GM13977 (cell line): ENCODE measurements at regions not wholly inside any gene's neighbourhood (a gene's known extent, or its start where the extent isn't known, plus 50 kb on each side); places are given as distances from the start of the nearest gene placed in this dataset.

Experiments used
- DNase-seq: peaks from one replicate; pipeline ENCODE4 v3.0.0; 2012; ENCODE audit warnings: low spot score
- in situ Hi-C: fragments of 300-500 bp; cut with MboI; formaldehyde crosslinking; loops from one replicate; pipeline ENCODE4 v1.12.0; 2022; ENCODE audit warnings: low sequenced_read_pairs, low pct_unique_long_range_greater_than_20kb, mixed read lengths, inconsistent platforms; ENCODE audit not compliant: unreplicated experiment
- TF ChIP-seq, protein P1 (sequence below): IDR thresholded peaks from 2 replicates; pipeline ENCODE4 v1.5.1; 2012; ENCODE audit warnings: mild to moderate bottlenecking, control low read depth; ENCODE audit not compliant: insufficient read depth; ENCODE audit errors: extremely low read depth, missing control alignments

GRCh38 chr7:113810080-113810744 is 108.6 kb downstream of the PPP1R3A start:
- TF ChIP-seq, protein P1, sequence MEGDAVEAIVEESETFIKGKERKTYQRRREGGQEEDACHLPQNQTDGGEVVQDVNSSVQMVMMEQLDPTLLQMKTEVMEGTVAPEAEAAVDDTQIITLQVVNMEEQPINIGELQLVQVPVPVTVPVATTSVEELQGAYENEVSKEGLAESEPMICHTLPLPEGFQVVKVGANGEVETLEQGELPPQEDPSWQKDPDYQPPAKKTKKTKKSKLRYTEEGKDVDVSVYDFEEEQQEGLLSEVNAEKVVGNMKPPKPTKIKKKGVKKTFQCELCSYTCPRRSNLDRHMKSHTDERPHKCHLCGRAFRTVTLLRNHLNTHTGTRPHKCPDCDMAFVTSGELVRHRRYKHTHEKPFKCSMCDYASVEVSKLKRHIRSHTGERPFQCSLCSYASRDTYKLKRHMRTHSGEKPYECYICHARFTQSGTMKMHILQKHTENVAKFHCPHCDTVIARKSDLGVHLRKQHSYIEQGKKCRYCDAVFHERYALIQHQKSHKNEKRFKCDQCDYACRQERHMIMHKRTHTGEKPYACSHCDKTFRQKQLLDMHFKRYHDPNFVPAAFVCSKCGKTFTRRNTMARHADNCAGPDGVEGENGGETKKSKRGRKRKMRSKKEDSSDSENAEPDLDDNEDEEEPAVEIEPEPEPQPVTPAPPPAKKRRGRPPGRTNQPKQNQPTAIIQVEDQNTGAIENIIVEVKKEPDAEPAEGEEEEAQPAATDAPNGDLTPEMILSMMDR = no peak
- no peak for DNase-seq
- in situ Hi-C loops = no loop called here

GRCh38 chr7:113809581-113809980 is 109.2 kb downstream of the PPP1R3A start:
- TF ChIP-seq, protein P1 = no peak
- no peak for DNase-seq
- in situ Hi-C loops = no loop called here

DNA sequence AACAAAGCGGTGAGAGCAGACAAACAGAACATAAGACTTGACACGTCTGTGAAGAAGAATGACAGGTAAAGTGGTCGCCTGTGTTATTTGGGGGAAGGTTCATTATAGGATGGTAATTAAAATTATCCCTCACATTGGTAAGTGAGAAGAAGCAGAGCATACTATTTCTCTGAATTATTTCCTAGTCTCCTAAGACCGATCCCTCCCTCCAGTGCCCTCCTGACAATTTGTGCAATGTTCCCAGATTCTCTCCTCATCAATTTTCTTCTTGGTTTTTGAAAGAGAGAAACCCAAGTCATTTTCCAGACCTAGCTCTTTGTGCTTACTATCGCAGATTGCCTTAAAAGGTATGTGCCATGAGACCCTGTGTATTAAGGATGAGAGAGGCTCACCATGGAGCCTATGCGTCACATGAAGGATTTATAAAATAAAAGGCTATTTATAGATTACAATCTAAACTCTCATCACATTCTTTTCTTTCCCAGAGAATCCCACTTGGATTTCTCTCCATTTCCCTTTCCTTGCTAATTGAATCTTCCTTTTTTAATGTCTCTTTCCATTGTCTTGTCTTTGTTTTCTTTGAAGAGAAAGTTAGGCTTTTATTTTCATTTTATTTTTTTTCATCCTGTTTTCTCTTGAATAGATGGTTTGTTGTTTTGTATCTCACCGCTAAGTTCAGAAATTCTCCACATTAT is 112.0 kb downstream of the PPP1R3A start:
- TF ChIP-seq, protein P1 = no peak
- in situ Hi-C loops = no loop called here
- DNase-seq = no peak

DNA sequence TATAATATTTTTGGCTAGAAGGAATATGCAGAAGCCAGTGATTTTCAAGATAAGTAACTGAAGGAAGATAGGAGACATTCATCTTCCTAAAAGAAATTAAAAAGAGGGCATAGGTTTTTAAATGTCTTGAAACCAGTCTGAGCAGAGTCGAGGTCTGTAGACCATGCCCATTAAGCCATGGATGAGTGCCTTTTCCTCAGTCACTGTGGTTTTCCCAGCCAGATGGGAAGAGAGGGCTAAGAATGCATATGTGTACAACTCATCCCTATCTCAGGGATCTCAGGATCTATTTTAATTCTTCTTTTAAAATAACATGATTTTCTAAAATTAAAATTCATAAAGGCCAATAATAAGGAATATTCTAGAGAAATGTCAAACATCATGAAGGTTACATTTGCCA is 112.8 kb downstream of the PPP1R3A start:
- no peak for DNase-seq
- in situ Hi-C loops = no loop called here
- TF ChIP-seq, protein P1 = no peak

- in situ Hi-C loops = no loop called here
- TF ChIP-seq, protein P1 = no peak
- no peak for DNase-seq
Measured at GRCh38 chr7:113804475-113805095, 114.2 kb downstream of the PPP1R3A start.

DNA sequence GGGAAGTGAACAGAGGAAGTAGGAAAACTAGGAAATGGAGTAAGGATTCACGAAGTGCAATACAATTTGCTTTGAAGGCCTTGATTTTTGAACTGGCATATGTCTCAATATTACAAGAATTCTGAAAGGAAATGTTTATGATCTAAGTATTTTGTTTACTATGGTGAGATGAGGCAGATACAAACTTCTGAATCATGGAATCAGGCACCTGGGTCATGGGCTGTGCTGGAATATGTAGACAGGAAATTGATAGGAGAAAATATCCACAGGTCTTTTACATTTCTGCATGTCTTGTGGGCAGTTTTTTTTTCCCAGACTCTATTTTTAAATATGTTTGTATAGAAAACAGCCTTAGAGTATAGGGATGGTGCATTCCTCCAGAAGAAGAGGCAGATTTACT is 117.1 kb downstream of the PPP1R3A start:
- TF ChIP-seq, protein P1 = no peak
- in situ Hi-C loops = no loop called here
- no peak for DNase-seq
